H1 (cell line): ENCODE measurements at regions not wholly inside any gene's neighbourhood (a gene's known extent, or its start where the extent isn't known, plus 50 kb on each side); places are given as distances from the start of the nearest gene placed in this dataset.

Experiments used
- CTCF ChIA-PET: fragments of 300-600 bp; sonication (Branson Sonifier 250); formaldehyde crosslinking; loops from one replicate; lab custom pipeline; 2021; ENCODE audit not compliant: partially characterized antibody; lab: Charles Lee
- POLR2A ChIA-PET: fragments of 300-600 bp; sonication (Branson Sonifier 250); formaldehyde crosslinking; loops from one replicate; lab custom pipeline; 2021; ENCODE audit warnings: inconsistent platforms; ENCODE audit not compliant: partially characterized antibody; lab: Charles Lee
- DNase-seq, 2 experiments: peaks; one replicate each; pipeline versions ENCODE4 v3.0.0 to v3.0.0-alpha.2; 2010 to 2022; ENCODE audit warnings: low spot score in 2 of 2, low read depth in 1 of 2, mixed read lengths in 1 of 2
- FAIRE-seq: peaks from 2 replicates; lab custom pipeline; 2011; peaks lifted over from hg19 to GRCh38; lab: Jason Lieb, UNC
- H2AFZ ChIP-seq: 2 replicates; pipeline ENCODE4 v1.8.1; 2012; ENCODE audit warnings: low read length, inconsistent platforms
- H2AK5ac ChIP-seq: 2 replicates; pipeline ENCODE4 v1.6.1; 2013; ENCODE audit warnings: low read depth, low read length
- H2BK120ac ChIP-seq: replicated peaks from 2 replicates; pipeline ENCODE3; 2013; ENCODE audit warnings: low read depth, low read length, inconsistent platforms
- H2BK12ac ChIP-seq: 2 replicates; pipeline ENCODE4 v1.6.1; 2013; ENCODE audit warnings: low read depth, low read length
- H2BK15ac ChIP-seq: 2 replicates; pipeline ENCODE4 v1.6.1; 2013; ENCODE audit warnings: low read length
- H2BK20ac ChIP-seq: 2 replicates; pipeline ENCODE4 v1.6.1; 2013; ENCODE audit warnings: low read length
- H2BK5ac ChIP-seq: 2 replicates; pipeline ENCODE4 v1.6.1; 2013; ENCODE audit warnings: low read depth, low read length
- H3K14ac ChIP-seq: 2 replicates; pipeline ENCODE4 v1.6.1; 2013; ENCODE audit warnings: inconsistent platforms; ENCODE audit not compliant: insufficient read length
- H3K18ac ChIP-seq: 2 replicates; pipeline ENCODE4 v1.6.1; 2013; ENCODE audit warnings: low read length; ENCODE audit errors: extremely low read depth
- H3K23ac ChIP-seq: 2 replicates; pipeline ENCODE4 v1.6.1; 2013; ENCODE audit warnings: inconsistent platforms; ENCODE audit not compliant: insufficient read length
- H3K23me2 ChIP-seq: 2 replicates; pipeline ENCODE4 v1.6.1; 2013; ENCODE audit warnings: low read depth, low read length
- H3K27ac ChIP-seq: 2 replicates; pipeline ENCODE4 v1.6.1; 2011; ENCODE audit warnings: low read depth, low read length, inconsistent platforms
- H3K27me3 ChIP-seq, 4 experiments: replicated peaks in 1 of 4; 1 replicate in 1 of 4; 2 replicates in 3 of 4; pipeline versions ENCODE4 v1.6.1 to v1.8.1; 2011 to 2013; ENCODE audit warnings: low read length in 3 of 4, mild to moderate bottlenecking in 3 of 4, inconsistent platforms in 2 of 4, mixed read lengths in 2 of 4, moderate library complexity in 1 of 4; ENCODE audit not compliant: control insufficient read depth in 3 of 4, insufficient read depth in 3 of 4; ENCODE audit errors: extremely low read depth in 1 of 4
- H3K36me3 ChIP-seq, 4 experiments: 2 replicates each; pipeline versions ENCODE4 v1.6.1 to v1.8.1; 2011 to 2013; ENCODE audit warnings: mild to moderate bottlenecking in 4 of 4, low read length in 3 of 4, moderate library complexity in 2 of 4, control low read depth in 1 of 4, inconsistent platforms in 1 of 4; ENCODE audit not compliant: insufficient read depth in 4 of 4, control insufficient read depth in 2 of 4
- H3K4ac ChIP-seq: replicated peaks from 2 replicates; pipeline ENCODE3; 2013; ENCODE audit warnings: low read length, low read depth, mixed read lengths, inconsistent platforms; ENCODE audit not compliant: insufficient read length
- H3K4me1 ChIP-seq, 4 experiments: replicated peaks in 1 of 4; 1 replicate in 1 of 4; 2 replicates in 3 of 4; pipeline versions ENCODE4 v1.6.1 to v1.8.1; 2011 to 2013; ENCODE audit warnings: low read length in 3 of 4, inconsistent platforms in 2 of 4, mixed read lengths in 1 of 4; ENCODE audit not compliant: insufficient read depth in 4 of 4, control insufficient read depth in 3 of 4
- H3K4me2 ChIP-seq, 2 experiments: 2 replicates each; pipeline versions ENCODE4 v1.6.1 to v1.8.1; 2011 to 2013; ENCODE audit warnings: low read depth in 2 of 2, low read length in 2 of 2, control low read depth in 1 of 2, inconsistent platforms in 1 of 2, mild to moderate bottlenecking in 1 of 2; ENCODE audit not compliant: insufficient read depth in 1 of 2
- H3K4me3 ChIP-seq, 4 experiments: fragments of 200-600, 300-600 bp in 1 of 4; sonication (generic), shearing (Covaris generic), sonication (Bioruptor Twin) in 1 of 4; 2 replicates each; pipeline versions ENCODE4 v1.5.1 to v1.8.1; 2011 to 2016; ENCODE audit warnings: low read length in 4 of 4, low read depth in 3 of 4, control low read depth in 2 of 4, inconsistent platforms in 2 of 4, mild to moderate bottlenecking in 2 of 4, mixed read lengths in 1 of 4, moderate library complexity in 1 of 4; ENCODE audit not compliant: insufficient read depth in 2 of 4; ENCODE audit errors: extremely low read depth in 1 of 4
- H3K56ac ChIP-seq: replicated peaks from 2 replicates; pipeline ENCODE3; 2013; ENCODE audit warnings: low read depth, mild to moderate bottlenecking, mixed read lengths, low read length, inconsistent platforms; ENCODE audit not compliant: insufficient read length
- H3K79me1 ChIP-seq: 2 replicates; pipeline ENCODE4 v1.6.1; 2013; ENCODE audit warnings: low read depth, low read length, control low read depth
- H3K79me2 ChIP-seq, 2 experiments: 2 replicates each; pipeline versions ENCODE4 v1.6.1 to v1.8.1; 2012 to 2013; ENCODE audit warnings: low read length in 2 of 2, mild to moderate bottlenecking in 2 of 2, inconsistent platforms in 1 of 2; ENCODE audit not compliant: insufficient read depth in 2 of 2, control insufficient read depth in 1 of 2
- H3K9ac ChIP-seq, 4 experiments: replicated peaks in 1 of 4; 1 replicate in 1 of 4; 2 replicates in 3 of 4; pipeline versions ENCODE4 v1.6.1 to v1.8.1; 2011 to 2013; ENCODE audit warnings: low read depth in 3 of 4, low read length in 3 of 4, control low read depth in 2 of 4, mild to moderate bottlenecking in 2 of 4, moderate library complexity in 2 of 4, inconsistent platforms in 1 of 4; ENCODE audit errors: extremely low read depth in 1 of 4
- H3K9me3 ChIP-seq, 2 experiments: 2 replicates each; pipeline versions ENCODE4 v1.6.1 to v1.8.1; 2012 to 2013; ENCODE audit warnings: mild to moderate bottlenecking in 2 of 2, moderate library complexity in 2 of 2, control low read depth in 1 of 2, inconsistent platforms in 1 of 2, low read depth in 1 of 2, low read length in 1 of 2, mixed read lengths in 1 of 2; ENCODE audit not compliant: insufficient read depth in 2 of 2
- H4K20me1 ChIP-seq, 2 experiments: replicated peaks in 1 of 2; 2 replicates each; pipeline versions ENCODE3 to v1.8.1; 2011 to 2013; ENCODE audit warnings: inconsistent platforms in 2 of 2, low read length in 2 of 2, mild to moderate bottlenecking in 1 of 2; ENCODE audit not compliant: insufficient read depth in 2 of 2, control insufficient read depth in 1 of 2
- H4K5ac ChIP-seq: 2 replicates; pipeline ENCODE4 v1.6.1; 2013; ENCODE audit warnings: low read length, low read depth, mixed read lengths, inconsistent platforms; ENCODE audit not compliant: insufficient read length
- H4K8ac ChIP-seq: 2 replicates; pipeline ENCODE4 v1.8.0; 2013; ENCODE audit warnings: mild to moderate bottlenecking, moderate library complexity, low read length, inconsistent platforms; ENCODE audit not compliant: insufficient read depth; ENCODE audit errors: extremely low read depth
- H4K91ac ChIP-seq: replicated peaks from 2 replicates; pipeline ENCODE3; 2013; ENCODE audit warnings: low read length, mixed read lengths, inconsistent platforms; ENCODE audit not compliant: insufficient read length
- ATF2 ChIP-seq: IDR thresholded peaks from 2 replicates; pipeline ENCODE4 v1.6.1; 2012; ENCODE audit warnings: low read length, inconsistent platforms
- CBX8 ChIP-seq: fragments of 300-800, 300-1000 bp; sonication (generic); IDR thresholded peaks from 2 replicates; pipeline ENCODE4 v1.7.1; 2016; ENCODE audit warnings: low read depth, low read length, borderline replicate concordance
- CEBPB ChIP-seq: IDR thresholded peaks from 2 replicates; pipeline ENCODE4 v1.6.1; 2012; ENCODE audit warnings: low read depth, low read length
- KDM5A ChIP-seq: fragments of 200-600 bp; IDR thresholded peaks from 2 replicates; pipeline ENCODE4 v1.7.1; 2012; ENCODE audit warnings: mild to moderate bottlenecking, low read length, inconsistent platforms, mixed read lengths
- MAX ChIP-seq: IDR thresholded peaks from 2 replicates; pipeline ENCODE4 v1.6.1; 2012; ENCODE audit warnings: inconsistent platforms
- NRF1 ChIP-seq: IDR thresholded peaks from 2 replicates; pipeline ENCODE4 v1.6.1; 2011; ENCODE audit warnings: mild to moderate bottlenecking, low read depth, low read length, improper control_type of control experiment
- RNF2 ChIP-seq: fragments of 200-900, 300-1000 bp; sonication (generic); IDR thresholded peaks from 2 replicates; pipeline ENCODE4 v1.7.1; 2016; ENCODE audit warnings: borderline replicate concordance, low read depth, mild to moderate bottlenecking, antibody characterized with exemption, low read length; ENCODE audit not compliant: poor library complexity, severe bottlenecking; ENCODE audit errors: missing control alignments
- RXRA ChIP-seq: IDR thresholded peaks from 2 replicates; pipeline ENCODE4 v1.6.1; 2011; ENCODE audit warnings: low read depth, mild to moderate bottlenecking, low read length, moderate library complexity; ENCODE audit not compliant: insufficient read depth
- SP1 ChIP-seq: IDR thresholded peaks from 2 replicates; pipeline ENCODE4 v1.6.1; 2011; ENCODE audit warnings: low read depth, low read length
- SRF ChIP-seq: IDR thresholded peaks from 2 replicates; pipeline ENCODE4 v1.6.1; 2011; ENCODE audit warnings: mild to moderate bottlenecking, low read depth, low read length, moderate library complexity
- TCF12 ChIP-seq: IDR thresholded peaks from 2 replicates; pipeline ENCODE4 v1.6.1; 2011; ENCODE audit warnings: low read depth, mild to moderate bottlenecking, low read length
- WGBS, 2 experiments: shearing (Covaris generic) in 1 of 2; methylation state at CpG; one replicate each; pipeline versions ENCODE4 v1.1.6 to v1.1.7; 2013 to 2015; ENCODE audit warnings: low lambda C conversion rate in 2 of 2, mixed read lengths in 2 of 2, inconsistent platforms in 1 of 2, low coverage in 1 of 2, missing lambda C conversion rate in 1 of 2; ENCODE audit not compliant: insufficient replicate concordance in 2 of 2, insufficient coverage in 1 of 2, insufficient read length in 1 of 2; ENCODE audit errors: extremely low coverage in 1 of 2, missing lambda C conversion rate in 1 of 2; 5-methylcytosine and 5-hydroxymethylcytosine counted together

- Histone ChIP-seq H3K9ac (no peak overlapping the region), H2BK120ac (no peak overlapping the region), H3K79me1 (no peaks in the 10 kb centered on the region), H2AFZ (peak overlapping the region; percentile 57; the same call in 1 of the 2 replicates), H2BK12ac (no peak overlapping the region), H3K36me3 (no peaks in the 10 kb centered on the region), H3K14ac (no peak overlapping the region), H3K18ac (no peak overlapping the region), H4K91ac (no peak overlapping the region), H4K8ac (no peak overlapping the region), H3K27ac (no peak overlapping the region), H3K4me1 (peaks cover 0 to 2% (median 0%) of the 10 kb centered on the region in 4 experiments; a peak in 1 of 7 replicates), H4K20me1 (no peaks in the 10 kb centered on the region), H2AK5ac (no peak overlapping the region), H3K79me2 (no peaks in the 10 kb centered on the region), H3K4ac (no peak overlapping the region), H2BK15ac (no peak overlapping the region), H3K9me3 (no peaks in the 10 kb centered on the region), H3K23ac (no peak overlapping the region), H2BK20ac (no peak overlapping the region), H3K4me2 (no peak overlapping the region), H3K4me3 (no peak overlapping the region), H4K5ac (no peak overlapping the region), H2BK5ac (no peak overlapping the region), H3K56ac (no peak overlapping the region), H3K23me2 (no peaks in the 10 kb centered on the region; the same call in 1 of the 2 replicates), H3K27me3 (no peaks in the 10 kb centered on the region)
- 83% methylated on average over 9 of the region's 9 CpGs; no CpG with 5 or more reads in 1 of the 2 experiments for WGBS, 2 experiments
- DNase-seq = no peak
- no peak for FAIRE-seq
- CTCF ChIA-PET = interaction anchor here (0.8 to 1.7 kb wide), 3 partner anchors 12 to 501 kb away, joined by 3 to 5 read pairs (median 4); no protein-coding TSS in a partner anchor
- POLR2A ChIA-PET = no interaction called here
- no peak for TF ChIP-seq NRF1
- no peak for TF ChIP-seq CEBPB
- no peak for TF ChIP-seq KDM5A
- TF ChIP-seq TCF12 = no peak
- TF ChIP-seq SRF = no peak
- TF ChIP-seq ATF2 = no peak
- TF ChIP-seq CBX8 = no peak
- no peak for TF ChIP-seq RXRA
- TF ChIP-seq RNF2 = no peak
- TF ChIP-seq MAX = no peak
- TF ChIP-seq SP1 = no peak
Measured at GRCh38 chr9:13932528-13933267, 381.2 kb downstream of the NFIB start.
